ENCODE measurements at regions not wholly inside any gene's neighbourhood (a gene's known extent, or its start where the extent isn't known, plus 50 kb on each side); places are given as distances from the start of the nearest gene placed in this dataset.

GRCh38 chr4:160127211-160127610, 1024.3 kb downstream of the RAPGEF2 start:
- Mint-ChIP-seq H3K4me3 (no peak overlapping the region), H3K27me3 (ENCODE audit: insufficient read depth) (no peaks in the 10 kb centered on the region), H3K9me3 (peaks cover 18% of the 10 kb centered on the region), H3K27ac (no peak overlapping the region), H3K4me1 (ENCODE audit: low read depth) (no peaks in the 10 kb centered on the region), H3K36me3 (ENCODE audit: low read depth) (no peaks in the 10 kb centered on the region)
- no peak for DNase-seq
- no peak for TF ChIP-seq CTCF (IDR thresholded peaks at IDR 0.05)

GRCh38 chr4:160129439-160129838, 1026.6 kb downstream of the RAPGEF2 start:
- H3K9me3 Mint-ChIP-seq = peaks cover 39% of the 10 kb centered on the region
- no peak overlapping the region for H3K4me3 Mint-ChIP-seq
- no peak overlapping the region for H3K27ac Mint-ChIP-seq
- no peaks in the 10 kb centered on the region for H3K27me3 Mint-ChIP-seq (ENCODE audit: insufficient read depth)
- H3K36me3 Mint-ChIP-seq (ENCODE audit: low read depth) = no peaks in the 10 kb centered on the region
- H3K4me1 Mint-ChIP-seq (ENCODE audit: low read depth) = no peaks in the 10 kb centered on the region
- TF ChIP-seq CTCF (IDR thresholded peaks at IDR 0.05) = no peak
- DNase-seq = no peak

GRCh38 chr4:160136021-160136420, 1033.1 kb downstream of the RAPGEF2 start:
- no peaks in the 10 kb centered on the region for H3K27me3 Mint-ChIP-seq (ENCODE audit: insufficient read depth)
- H3K27ac Mint-ChIP-seq = no peak overlapping the region
- no peak for TF ChIP-seq CTCF (IDR thresholded peaks at IDR 0.05)
- no peaks in the 10 kb centered on the region for H3K4me1 Mint-ChIP-seq (ENCODE audit: low read depth)
- H3K9me3 Mint-ChIP-seq = peaks cover 60% of the 10 kb centered on the region
- no peak overlapping the region for H3K4me3 Mint-ChIP-seq
- no peaks in the 10 kb centered on the region for H3K36me3 Mint-ChIP-seq (ENCODE audit: low read depth)
- DNase-seq = no peak

- no peak overlapping the region for H3K4me3 Mint-ChIP-seq
- no peak for TF ChIP-seq CTCF (IDR thresholded peaks at IDR 0.05)
- H3K27me3 Mint-ChIP-seq (ENCODE audit: insufficient read depth) = no peaks in the 10 kb centered on the region
- no peak overlapping the region for H3K27ac Mint-ChIP-seq
- peaks cover 20% of the 10 kb centered on the region for H3K9me3 Mint-ChIP-seq
- H3K4me1 Mint-ChIP-seq (ENCODE audit: low read depth) = no peaks in the 10 kb centered on the region
- DNase-seq = no peak
- H3K36me3 Mint-ChIP-seq (ENCODE audit: low read depth) = no peaks in the 10 kb centered on the region
Measured at GRCh38 chr4:160141206-160141605, 1038.3 kb downstream of the RAPGEF2 start.

GRCh38 chr4:160142579-160142978, 1039.7 kb downstream of the RAPGEF2 start:
- no peak for TF ChIP-seq CTCF (IDR thresholded peaks at IDR 0.05)
- Mint-ChIP-seq H3K36me3 (ENCODE audit: low read depth) (no peaks in the 10 kb centered on the region), H3K27me3 (ENCODE audit: insufficient read depth) (no peaks in the 10 kb centered on the region), H3K27ac (no peak overlapping the region), H3K9me3 (peaks cover 25% of the 10 kb centered on the region), H3K4me1 (ENCODE audit: low read depth) (no peaks in the 10 kb centered on the region), H3K4me3 (no peak overlapping the region)
- DNase-seq = no peak

- H3K4me1 Mint-ChIP-seq (ENCODE audit: low read depth) = no peaks in the 10 kb centered on the region
- no peak for TF ChIP-seq CTCF (IDR thresholded peaks at IDR 0.05)
- H3K27ac Mint-ChIP-seq = no peak overlapping the region
- H3K4me3 Mint-ChIP-seq = no peak overlapping the region
- H3K9me3 Mint-ChIP-seq = peaks cover 21% of the 10 kb centered on the region
- DNase-seq = no peak
- H3K36me3 Mint-ChIP-seq (ENCODE audit: low read depth) = no peaks in the 10 kb centered on the region
- no peaks in the 10 kb centered on the region for H3K27me3 Mint-ChIP-seq (ENCODE audit: insufficient read depth)
Measured at GRCh38 chr4:160143574-160143973, 1040.7 kb downstream of the RAPGEF2 start.
